Transverse colon (tissue), 3 donors: ENCODE measurements at regions not wholly inside any gene's neighbourhood (a gene's known extent, or its start where the extent isn't known, plus 50 kb on each side); places are given as distances from the start of the nearest gene placed in this dataset.

ENCODE experiments used
- POLR2A ChIP-seq: fragments of 450-650 bp; IDR thresholded peaks from one replicate; pipeline ENCODE4 v1.6.1; 2016; ENCODE audit warnings: antibody characterized with exemption, mild to moderate bottlenecking, moderate library complexity
- TF ChIP-seq, protein P1 (sequence below), 5 experiments: fragments of 200-600 bp in 3 of 5; fragments of 450-650 bp in 2 of 5; sonication (generic) in 3 of 5; IDR thresholded peaks; 1 replicate in 2 of 5; 2 replicates in 3 of 5; pipeline ENCODE4 v1.5.1; 2016 to 2017; ENCODE audit warnings: antibody characterized with exemption in 5 of 5, inconsistent platforms in 3 of 5, mild to moderate bottlenecking in 2 of 5, moderate library complexity in 1 of 5

DNA sequence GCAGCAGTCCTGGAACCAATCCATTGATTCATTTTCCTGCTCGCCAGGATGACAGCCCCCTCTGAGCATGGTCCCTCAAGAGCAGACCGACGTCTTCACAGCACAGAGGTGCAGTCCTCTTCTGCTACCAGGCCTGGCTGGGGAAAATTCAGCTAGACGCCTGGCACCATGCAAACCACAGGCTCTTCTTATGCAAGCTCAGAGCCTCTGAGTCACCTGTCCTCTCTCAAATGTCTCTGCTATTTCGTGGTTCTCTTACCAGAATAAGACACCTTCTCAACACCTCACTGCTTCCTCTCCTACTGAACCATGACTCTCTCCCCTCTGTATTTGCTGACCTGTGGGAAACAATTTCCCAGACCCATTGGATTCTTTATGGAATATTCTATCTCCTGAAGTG is 79.8 kb upstream of the CYRIA start:
- no peak for TF ChIP-seq POLR2A
- TF ChIP-seq, protein P1, sequence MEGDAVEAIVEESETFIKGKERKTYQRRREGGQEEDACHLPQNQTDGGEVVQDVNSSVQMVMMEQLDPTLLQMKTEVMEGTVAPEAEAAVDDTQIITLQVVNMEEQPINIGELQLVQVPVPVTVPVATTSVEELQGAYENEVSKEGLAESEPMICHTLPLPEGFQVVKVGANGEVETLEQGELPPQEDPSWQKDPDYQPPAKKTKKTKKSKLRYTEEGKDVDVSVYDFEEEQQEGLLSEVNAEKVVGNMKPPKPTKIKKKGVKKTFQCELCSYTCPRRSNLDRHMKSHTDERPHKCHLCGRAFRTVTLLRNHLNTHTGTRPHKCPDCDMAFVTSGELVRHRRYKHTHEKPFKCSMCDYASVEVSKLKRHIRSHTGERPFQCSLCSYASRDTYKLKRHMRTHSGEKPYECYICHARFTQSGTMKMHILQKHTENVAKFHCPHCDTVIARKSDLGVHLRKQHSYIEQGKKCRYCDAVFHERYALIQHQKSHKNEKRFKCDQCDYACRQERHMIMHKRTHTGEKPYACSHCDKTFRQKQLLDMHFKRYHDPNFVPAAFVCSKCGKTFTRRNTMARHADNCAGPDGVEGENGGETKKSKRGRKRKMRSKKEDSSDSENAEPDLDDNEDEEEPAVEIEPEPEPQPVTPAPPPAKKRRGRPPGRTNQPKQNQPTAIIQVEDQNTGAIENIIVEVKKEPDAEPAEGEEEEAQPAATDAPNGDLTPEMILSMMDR (IDR thresholded peaks at IDR 0.05): no peak
